Ovary (tissue), 3 donors: ENCODE measurements at regions not wholly inside any gene's neighbourhood (a gene's known extent, or its start where the extent isn't known, plus 50 kb on each side); places are given as distances from the start of the nearest gene placed in this dataset.

Experiments
- POLR2A ChIP-seq: fragments of 450-650 bp; IDR thresholded peaks from one replicate; pipeline ENCODE4 v1.6.1; 2017; ENCODE audit warnings: antibody characterized with exemption, mild to moderate bottlenecking, moderate library complexity
- TF ChIP-seq, protein P1 (sequence below), 3 donors: fragments of 450-650 bp in 2 of 3; fragments of 200-600 bp in 1 of 3; IDR thresholded peaks; one replicate each; pipeline versions ENCODE4 v1.5.1 to v1.8.0; 2016 to 2022; ENCODE audit warnings: antibody characterized with exemption in 3 of 3, mild to moderate bottlenecking in 1 of 3
- donor health status: DM: no; HTN: no; CAD: no.

DNA sequence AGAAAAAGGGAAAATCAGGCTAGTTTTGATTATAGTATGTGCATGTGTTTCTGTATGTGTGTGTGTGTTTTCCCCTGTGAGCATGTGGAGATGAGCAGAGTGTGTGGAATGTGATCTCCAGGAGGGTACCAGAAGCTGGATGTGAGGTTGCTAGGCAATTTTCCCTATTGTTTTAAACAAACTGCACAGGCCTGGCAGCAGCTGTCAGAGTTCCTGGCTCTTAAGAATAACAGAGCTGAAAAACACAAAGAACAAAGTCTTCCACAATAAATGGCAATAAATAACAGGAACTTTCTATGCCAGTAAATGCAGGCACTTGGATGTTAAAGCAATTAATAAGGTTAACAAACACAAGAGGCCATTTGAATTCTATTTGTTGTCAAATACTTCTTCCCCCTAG is 344.6 kb upstream of the CTSO start:
- TF ChIP-seq, protein P1, sequence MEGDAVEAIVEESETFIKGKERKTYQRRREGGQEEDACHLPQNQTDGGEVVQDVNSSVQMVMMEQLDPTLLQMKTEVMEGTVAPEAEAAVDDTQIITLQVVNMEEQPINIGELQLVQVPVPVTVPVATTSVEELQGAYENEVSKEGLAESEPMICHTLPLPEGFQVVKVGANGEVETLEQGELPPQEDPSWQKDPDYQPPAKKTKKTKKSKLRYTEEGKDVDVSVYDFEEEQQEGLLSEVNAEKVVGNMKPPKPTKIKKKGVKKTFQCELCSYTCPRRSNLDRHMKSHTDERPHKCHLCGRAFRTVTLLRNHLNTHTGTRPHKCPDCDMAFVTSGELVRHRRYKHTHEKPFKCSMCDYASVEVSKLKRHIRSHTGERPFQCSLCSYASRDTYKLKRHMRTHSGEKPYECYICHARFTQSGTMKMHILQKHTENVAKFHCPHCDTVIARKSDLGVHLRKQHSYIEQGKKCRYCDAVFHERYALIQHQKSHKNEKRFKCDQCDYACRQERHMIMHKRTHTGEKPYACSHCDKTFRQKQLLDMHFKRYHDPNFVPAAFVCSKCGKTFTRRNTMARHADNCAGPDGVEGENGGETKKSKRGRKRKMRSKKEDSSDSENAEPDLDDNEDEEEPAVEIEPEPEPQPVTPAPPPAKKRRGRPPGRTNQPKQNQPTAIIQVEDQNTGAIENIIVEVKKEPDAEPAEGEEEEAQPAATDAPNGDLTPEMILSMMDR (IDR thresholded peaks at IDR 0.05), result no peak
- TF ChIP-seq POLR2A, result no peak
